ENCODE measurements at regions not wholly inside any gene's neighbourhood (a gene's known extent, or its start where the extent isn't known, plus 50 kb on each side); places are given as distances from the start of the nearest gene placed in this dataset.
"Not testable (repeated sequence)": the region's sequence is repeated elsewhere in the genome, so short reads cannot be mapped to it uniquely, and the experiment has no call there.

- TF ChIP-seq CTCF (IDR thresholded peaks at IDR 0.05; ENCODE audit: insufficient read depth, missing control alignments): no peak
- FAIRE-seq: no peak
Measured at GRCh38 chr13:90032841-90033493, 1314.5 kb upstream of the MIR17HG start.

DNA sequence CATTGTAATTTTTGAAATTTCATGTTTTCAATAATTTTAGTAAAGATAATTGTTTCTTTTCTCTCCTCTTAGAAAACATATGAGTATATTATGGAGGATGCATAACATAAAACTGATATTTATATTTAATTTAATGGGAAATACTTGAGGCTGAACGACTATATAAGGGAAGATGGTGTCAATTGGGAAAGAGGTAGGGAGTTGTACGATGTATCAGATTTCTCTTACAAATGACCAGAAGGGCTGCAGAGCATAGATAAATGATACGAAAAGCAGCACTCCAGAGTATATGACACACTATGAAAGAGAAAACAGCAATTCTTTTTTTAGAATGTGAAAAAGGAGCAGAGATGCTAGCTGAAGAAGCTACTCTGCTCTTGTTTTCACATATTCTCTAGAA, 1308.0 kb upstream of the MIR17HG start:
- FAIRE-seq: no peak
- no peak for DNase-seq (ENCODE audit: insufficient read length, low spot score)
- TF ChIP-seq CTCF (IDR thresholded peaks at IDR 0.05; ENCODE audit: insufficient read depth, missing control alignments): no peak

More at GRCh38 chr13:90032841-90033493, 1314.5 kb upstream of the MIR17HG start:
- no peak for DNase-seq (ENCODE audit: insufficient read length, low spot score)

DNA sequence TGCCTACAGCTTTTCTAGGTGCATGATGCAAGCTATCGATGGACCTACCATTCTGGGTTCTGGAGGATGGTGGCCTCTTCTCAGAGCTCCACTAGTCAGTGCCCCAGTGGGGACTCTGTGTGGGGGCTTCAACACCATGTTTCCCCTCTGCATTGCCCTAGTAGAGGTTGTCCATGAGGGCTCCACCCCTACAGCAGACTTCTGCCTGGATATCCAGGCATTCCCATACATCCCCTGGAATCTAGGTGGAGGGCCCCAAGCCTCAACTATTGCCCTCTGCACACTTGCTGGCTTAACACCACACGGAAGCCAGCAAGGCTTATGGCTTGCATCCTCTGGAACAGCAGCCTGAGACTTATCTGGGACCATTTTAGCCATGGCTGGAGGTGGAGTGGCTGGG, 1299.9 kb upstream of the MIR17HG start:
- DNase-seq (ENCODE audit: insufficient read length, low spot score) (no peak), FAIRE-seq (no peak)
- TF ChIP-seq CTCF (IDR thresholded peaks at IDR 0.05; ENCODE audit: insufficient read depth, missing control alignments): no peak

DNA sequence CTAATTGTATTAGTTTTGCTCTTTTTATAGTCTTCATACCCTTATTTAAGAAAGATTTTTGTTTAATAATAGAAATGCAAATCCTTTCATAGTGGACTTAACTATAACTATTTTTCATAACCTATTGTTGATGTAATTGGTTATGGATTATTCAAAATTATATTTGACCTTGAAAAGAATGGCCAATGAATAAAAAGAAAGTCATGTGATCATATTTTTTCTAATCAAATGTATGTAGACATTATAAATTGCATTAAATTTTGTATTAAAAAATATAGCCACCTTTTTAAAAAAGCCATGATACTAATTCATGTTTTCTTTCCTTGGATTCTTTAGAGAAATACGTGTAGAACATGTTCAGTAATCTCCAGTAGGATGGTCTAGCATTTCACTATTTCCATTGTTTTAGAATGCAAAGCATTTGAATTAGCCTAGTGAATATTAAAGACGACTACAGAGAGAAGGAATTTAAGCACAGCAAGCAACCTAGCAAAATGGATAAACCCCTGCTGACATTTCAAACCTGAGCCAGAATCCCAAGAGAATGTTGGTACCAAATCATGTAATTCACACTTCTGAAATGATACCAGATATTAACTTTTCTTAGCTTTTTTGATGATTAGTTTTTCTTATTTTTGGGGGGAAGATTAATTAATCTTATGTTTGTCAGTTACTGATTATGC, 1297.4 kb upstream of the MIR17HG start:
- DNase-seq (ENCODE audit: insufficient read length, low spot score) (no peak), FAIRE-seq (no peak)
- TF ChIP-seq CTCF (IDR thresholded peaks at IDR 0.05; ENCODE audit: insufficient read depth, missing control alignments): no peak

DNA sequence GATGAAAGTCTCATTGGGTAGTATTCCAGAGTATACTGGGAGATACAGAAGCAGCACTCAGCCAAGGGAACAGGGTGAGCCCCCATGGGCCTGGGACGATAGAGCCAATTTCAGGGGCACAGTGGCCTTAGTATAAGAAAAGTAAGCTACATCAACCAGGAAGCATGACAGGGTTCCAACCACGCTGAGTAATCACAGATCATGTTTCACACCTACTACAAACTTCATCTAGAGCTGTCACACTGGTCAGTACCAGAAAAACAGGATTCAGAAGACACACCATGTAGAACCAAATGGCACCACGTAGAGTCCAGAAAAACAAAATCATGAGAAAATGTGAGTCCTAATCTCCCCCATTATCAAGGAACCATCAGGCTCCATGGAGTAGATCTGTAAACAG, 1292.4 kb upstream of the MIR17HG start:
- DNase-seq (ENCODE audit: insufficient read length, low spot score) (no peak), FAIRE-seq (no peak)
- no peak for TF ChIP-seq CTCF (IDR thresholded peaks at IDR 0.05; ENCODE audit: insufficient read depth, missing control alignments)

DNA sequence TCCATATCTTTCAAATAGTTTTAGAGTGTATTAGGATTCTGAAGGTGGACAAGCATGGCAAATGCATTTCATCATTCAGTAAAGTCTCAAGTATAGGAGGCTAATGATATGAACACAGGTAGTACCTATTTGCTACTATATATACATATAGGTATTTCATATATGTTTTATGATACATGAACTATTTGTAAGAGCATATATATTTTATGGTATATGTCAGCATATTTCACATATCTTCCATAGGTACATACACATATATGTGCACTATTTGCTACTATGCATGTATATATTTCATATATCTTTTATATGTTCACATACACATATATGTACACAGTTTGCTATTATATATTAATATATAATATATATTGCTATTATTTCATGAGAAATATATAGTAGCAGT, 1291.7 kb upstream of the MIR17HG start:
- no peak for FAIRE-seq

GRCh38 chr13:90064226-90064625, 1283.3 kb upstream of the MIR17HG start:
- not testable (repeated sequence) for FAIRE-seq; DNase-seq (ENCODE audit: insufficient read length, low spot score)

More for the DNA sequence above, 1291.7 kb upstream of the MIR17HG start:
- TF ChIP-seq CTCF (IDR thresholded peaks at IDR 0.05; ENCODE audit: insufficient read depth, missing control alignments): no peak
- DNase-seq (ENCODE audit: insufficient read length, low spot score): no peak
